Heart left ventricle (tissue), 16 donors: ENCODE measurements at regions not wholly inside any gene's neighbourhood (a gene's known extent, or its start where the extent isn't known, plus 50 kb on each side); places are given as distances from the start of the nearest gene placed in this dataset.

Experiments
- ATAC-seq, 4 donors: fragments of 200-7000 bp; cut with Tn5 transposase; one replicate each; pipeline ENCODE4 v1.9.1; 2020 to 2022; ENCODE audit warnings: moderate library complexity in 4 of 4, mild to moderate bottlenecking in 3 of 4, moderate number of reproducible peaks in 1 of 4
- DNase-seq, 5 donors: peaks; one replicate each; pipeline ENCODE4 v3.0.0-alpha.2; 2020
- H3K27ac ChIP-seq, 12 donors: fragments of 200-600 bp; sonication (generic) in 4 of 12; one replicate each; pipeline versions ENCODE4 v1.5.0 to v1.8.0; 2016 to 2022; ENCODE audit warnings: mild to moderate bottlenecking in 2 of 12
- H3K27me3 ChIP-seq, 9 donors: fragments of 200-600 bp; sonication (generic) in 2 of 9; one replicate each; pipeline versions ENCODE4 v1.5.1 to v1.8.0; 2016 to 2022; ENCODE audit warnings: mild to moderate bottlenecking in 3 of 9
- H3K36me3 ChIP-seq, 9 donors: fragments of 200-600 bp; sonication (generic) in 2 of 9; one replicate each; pipeline versions ENCODE4 v1.5.0 to v1.8.0; 2018 to 2022; ENCODE audit warnings: mild to moderate bottlenecking in 2 of 9
- H3K4me1 ChIP-seq, 12 donors: fragments of 200-600 bp; sonication (generic) in 4 of 12; one replicate each; pipeline versions ENCODE4 v1.5.0 to v1.8.0; 2016 to 2022; ENCODE audit warnings: mild to moderate bottlenecking in 3 of 12
- H3K4me3 ChIP-seq, 12 donors: fragments of 200-600 bp; sonication (generic) in 4 of 12; one replicate each; pipeline versions ENCODE4 v1.5.0 to v1.8.0; 2017 to 2022; ENCODE audit warnings: mild to moderate bottlenecking in 9 of 12, moderate library complexity in 4 of 12
- H3K9me3 ChIP-seq, 12 donors: fragments of 200-600 bp; sonication (generic) in 4 of 12; one replicate each; pipeline versions ENCODE4 v1.5.0 to v1.8.0; 2016 to 2022; ENCODE audit warnings: mild to moderate bottlenecking in 1 of 12
- POLR2A ChIP-seq, 2 donors: fragments of 450-650 bp; IDR thresholded peaks; one replicate each; pipeline ENCODE4 v1.6.1; 2017; ENCODE audit warnings: antibody characterized with exemption in 2 of 2, mild to moderate bottlenecking in 2 of 2, moderate library complexity in 2 of 2
- WGBS, 4 donors: extraction: QIAGEN DNeasy Blood & Tissue Kit in 2 of 4; methylation state at CpG; one replicate each; pipeline versions ENCODE4 v1.1.5 to v1.1.7; 2013 to 2018; 5-methylcytosine and 5-hydroxymethylcytosine counted together
- intact Hi-C, 10 donors: fragments of 100-400 bp; cut with DNase I; formaldehyde crosslinking; loops; one replicate each; pipeline versions ENCODE4 v1.11.1 to v1.14.2; 2022
- TF ChIP-seq, protein P1 (sequence below), 12 donors: fragments of 200-600 bp; sonication (generic) in 4 of 12; IDR thresholded peaks; one replicate each; pipeline versions ENCODE4 v1.5.0 to v1.8.0; 2018 to 2022; ENCODE audit warnings: antibody characterized with exemption in 12 of 12, mild to moderate bottlenecking in 5 of 12
- donor health status: ischemic (EF 13 %, LVEDD 7.1; RV severe dilation, severe dysfunction).
- donor health status: healthy with polysubstance abuse.
- donor health status: DM: no; HTN: yes; CAD: no.
- donor health status: DM: no; HTN: no; CAD: no.
- donor health status: ischemic (EF 25% LVEDD 6.9; RV normal size, moderate dysfunction).
- donor health status: ischemic (EF 25% LVEDD 5.7; RV mildly dilated, moderate dysfunction).
- donor health status: healthy.
- donor health status: DM: yes; HTN: yes; CAD: no.
- donor health status: ischemic (EF 35%, LVEDD 5.7; RV mildly dilated, moderate dysfunction).
- donor health status: nonischemic (EF 11% LVEDD 7.7; RV severe dilation, severe dysfunction).
- donor health status: DM: yes; HTN: yes; CAD: no.
- donor health status: PGD.
- donor health status: ischemic (EF 29% LVEDD 5.4; RV normal size, mild dysfunction).
- donor health status: nonischemic (EF 23%, LVEDD 6.1; RV moderate dilation, normal function).

DNA sequence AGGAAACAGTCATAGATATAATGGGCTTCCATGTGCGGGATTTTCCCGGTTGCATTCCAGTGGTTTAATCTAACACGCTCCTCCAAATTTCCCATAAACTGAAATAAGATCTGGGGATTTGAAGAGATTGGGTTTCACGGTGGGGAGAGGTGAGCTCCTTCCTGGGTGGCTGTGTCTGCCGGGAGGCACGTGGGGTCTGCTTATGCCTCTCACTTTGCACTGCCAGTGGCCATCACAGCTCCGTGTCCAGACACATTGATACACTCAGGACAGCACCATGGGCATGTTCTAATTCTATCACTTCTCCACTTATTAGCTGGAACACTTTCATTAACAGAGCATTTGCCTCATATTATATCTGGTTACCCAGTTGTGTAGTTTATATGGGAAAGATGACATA, 73.4 kb downstream of the SOX1 start:
- Histone ChIP-seq H3K27me3 (peaks cover 0 to 36% (median 6%) of the 10 kb centered on the region in 9 donors), H3K4me3 (no peak overlapping the region), H3K4me1 (no peaks in the 10 kb centered on the region), H3K36me3 (no peaks in the 10 kb centered on the region), H3K9me3 (no peaks in the 10 kb centered on the region), H3K27ac (no peak overlapping the region)
- ATAC-seq (no peak), DNase-seq (no peak)
- 70 to 77% (median 75%) methylated on average over 7 of the region's 7 CpGs for WGBS, 4 donors
- intact Hi-C loops: no loop called here
- no peak for TF ChIP-seq POLR2A (IDR thresholded peaks at IDR 0.05)
- TF ChIP-seq, protein P1, sequence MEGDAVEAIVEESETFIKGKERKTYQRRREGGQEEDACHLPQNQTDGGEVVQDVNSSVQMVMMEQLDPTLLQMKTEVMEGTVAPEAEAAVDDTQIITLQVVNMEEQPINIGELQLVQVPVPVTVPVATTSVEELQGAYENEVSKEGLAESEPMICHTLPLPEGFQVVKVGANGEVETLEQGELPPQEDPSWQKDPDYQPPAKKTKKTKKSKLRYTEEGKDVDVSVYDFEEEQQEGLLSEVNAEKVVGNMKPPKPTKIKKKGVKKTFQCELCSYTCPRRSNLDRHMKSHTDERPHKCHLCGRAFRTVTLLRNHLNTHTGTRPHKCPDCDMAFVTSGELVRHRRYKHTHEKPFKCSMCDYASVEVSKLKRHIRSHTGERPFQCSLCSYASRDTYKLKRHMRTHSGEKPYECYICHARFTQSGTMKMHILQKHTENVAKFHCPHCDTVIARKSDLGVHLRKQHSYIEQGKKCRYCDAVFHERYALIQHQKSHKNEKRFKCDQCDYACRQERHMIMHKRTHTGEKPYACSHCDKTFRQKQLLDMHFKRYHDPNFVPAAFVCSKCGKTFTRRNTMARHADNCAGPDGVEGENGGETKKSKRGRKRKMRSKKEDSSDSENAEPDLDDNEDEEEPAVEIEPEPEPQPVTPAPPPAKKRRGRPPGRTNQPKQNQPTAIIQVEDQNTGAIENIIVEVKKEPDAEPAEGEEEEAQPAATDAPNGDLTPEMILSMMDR (IDR thresholded peaks at IDR 0.05): no peak

DNA sequence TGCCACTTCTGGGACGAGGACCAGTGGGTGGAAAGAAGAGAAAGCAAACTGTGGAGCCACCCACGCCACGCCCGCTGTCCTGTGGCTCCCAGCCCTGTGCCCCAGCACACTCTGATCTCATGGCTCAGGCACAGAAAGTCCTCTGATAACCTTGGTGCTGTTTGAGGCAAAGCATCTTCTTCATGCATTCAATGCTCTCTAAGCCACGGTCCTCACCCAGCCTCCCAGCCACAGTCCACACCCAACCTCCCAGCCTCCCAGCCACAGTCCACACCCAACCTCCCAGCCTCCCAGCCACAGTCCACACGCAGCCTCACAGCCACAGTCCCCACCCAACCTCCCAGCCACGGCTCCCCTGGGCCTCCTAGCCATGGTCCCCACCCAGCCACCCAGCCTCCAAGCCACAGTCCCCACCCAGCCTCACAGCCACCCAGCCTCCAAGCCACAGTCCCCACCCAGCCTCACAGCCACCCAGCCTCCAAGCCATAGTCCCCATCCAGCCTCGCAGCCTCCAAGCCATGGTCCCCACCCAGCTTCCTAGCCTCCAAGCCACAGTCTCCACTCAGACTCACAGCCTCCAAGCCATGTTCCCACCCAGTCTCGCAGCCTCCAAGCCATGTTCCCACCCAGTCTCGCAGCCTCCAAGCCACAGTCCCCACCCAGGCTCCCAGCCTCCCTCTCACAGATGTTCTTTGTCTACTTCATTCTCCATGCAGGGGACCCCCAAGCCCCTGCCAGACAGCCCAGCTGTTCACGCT, 74.9 kb downstream of the SOX1 start:
- intact Hi-C loops: no loop called here
- H3K27ac ChIP-seq: no peak overlapping the region
- DNase-seq (no peak), ATAC-seq (no peak)
- H3K9me3 ChIP-seq: no peaks in the 10 kb centered on the region
- no peak for TF ChIP-seq POLR2A (IDR thresholded peaks at IDR 0.05)
- TF ChIP-seq, protein P1 (IDR thresholded peaks at IDR 0.05): no peak
- H3K36me3 ChIP-seq: no peaks in the 10 kb centered on the region
- H3K4me3 ChIP-seq: no peak overlapping the region
- no peaks in the 10 kb centered on the region for H3K4me1 ChIP-seq
- H3K27me3 ChIP-seq: peaks cover 0 to 27% (median 6%) of the 10 kb centered on the region in 9 donors
- WGBS, 4 donors: 79 to 88% (median 83%) methylated on average over 11 of the region's 11 CpGs

DNA sequence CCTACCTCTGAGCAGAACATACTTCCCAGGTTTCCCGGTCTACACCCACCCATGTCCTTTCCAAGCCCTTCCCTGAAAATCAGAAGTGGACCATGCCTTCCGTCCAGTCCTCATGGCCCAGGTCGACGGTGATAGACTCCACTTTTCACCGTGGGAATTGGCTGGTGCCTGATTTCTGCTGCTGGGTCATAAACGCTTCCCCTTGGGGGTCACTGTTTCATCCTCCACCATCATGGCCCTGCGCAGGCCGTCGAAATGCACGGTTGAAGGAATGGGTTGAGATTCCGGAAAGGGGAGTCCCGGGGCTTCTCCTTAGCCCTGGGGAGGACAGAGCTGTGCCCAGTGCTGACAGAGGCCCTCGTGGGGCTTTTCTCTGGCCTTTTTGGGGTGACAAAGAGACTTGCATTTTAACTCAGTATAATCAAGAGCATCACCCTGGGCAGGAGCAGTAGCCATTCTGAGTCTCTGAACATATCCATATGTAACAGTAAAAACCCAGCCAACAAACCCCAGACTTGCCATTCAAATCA, 75.5 kb downstream of the SOX1 start:
- Histone ChIP-seq H3K36me3 (no peaks in the 10 kb centered on the region), H3K4me1 (no peaks in the 10 kb centered on the region), H3K27ac (no peak overlapping the region), H3K4me3 (no peak overlapping the region), H3K27me3 (peaks cover 0 to 27% (median 4%) of the 10 kb centered on the region in 9 donors), H3K9me3 (no peaks in the 10 kb centered on the region)
- intact Hi-C loops: no loop called here
- 79 to 90% (median 85%) methylated on average over 13 of the region's 13 CpGs for WGBS, 4 donors
- DNase-seq (no peak), ATAC-seq (no peak)
- TF ChIP-seq, protein P1 (IDR thresholded peaks at IDR 0.05): no peak
- no peak for TF ChIP-seq POLR2A (IDR thresholded peaks at IDR 0.05)

DNA sequence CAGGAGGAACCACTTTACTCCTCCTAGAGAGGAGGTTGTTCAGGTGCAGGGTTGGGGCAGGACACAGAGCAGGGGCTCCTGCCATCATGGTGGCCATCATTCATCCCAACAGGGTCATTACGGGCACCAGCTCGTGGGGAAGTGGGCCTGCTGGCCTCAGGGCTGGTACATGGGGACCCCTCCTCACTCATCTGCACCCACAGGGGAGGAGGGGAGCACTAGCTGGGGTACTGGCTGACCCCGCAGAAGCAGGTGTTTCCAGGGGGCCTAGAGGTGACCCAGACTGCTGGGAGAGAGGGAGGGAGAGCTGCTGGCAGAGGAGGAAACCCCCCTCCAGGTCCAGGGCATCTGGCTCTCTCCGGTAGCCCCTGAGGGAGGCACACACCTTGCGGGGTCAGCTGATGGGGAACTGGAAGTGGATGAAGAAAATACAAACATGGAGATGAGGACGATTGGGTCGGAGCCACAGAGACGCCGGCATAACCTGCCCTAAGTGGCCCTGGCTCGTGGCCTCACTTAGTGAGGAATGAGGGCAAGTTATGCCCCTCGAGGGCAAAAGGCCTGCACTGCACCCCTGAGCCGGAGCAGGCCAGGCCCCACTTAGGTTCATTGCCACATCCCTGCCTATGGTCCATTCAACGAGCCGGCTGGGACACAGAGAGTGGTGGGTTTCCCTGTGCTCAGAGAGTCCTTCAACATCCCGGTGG, 76.2 kb downstream of the SOX1 start:
- Histone ChIP-seq H3K9me3 (no peaks in the 10 kb centered on the region), H3K36me3 (no peaks in the 10 kb centered on the region), H3K27me3 (peaks cover 0 to 25% (median 0%) of the 10 kb centered on the region in 9 donors), H3K27ac (no peak overlapping the region), H3K4me3 (no peak overlapping the region), H3K4me1 (no peaks in the 10 kb centered on the region)
- intact Hi-C loops: no loop called here
- no peak for DNase-seq
- TF ChIP-seq, protein P1 (IDR thresholded peaks at IDR 0.05): no peak
- no peak for TF ChIP-seq POLR2A (IDR thresholded peaks at IDR 0.05)
- 79 to 85% (median 81%) methylated on average over 13 to 15 of the region's 15 CpGs for WGBS, 4 donors
- no peak for ATAC-seq
